ENCODE measurements at regions not wholly inside any gene's neighbourhood (a gene's known extent, or its start where the extent isn't known, plus 50 kb on each side); places are given as distances from the start of the nearest gene placed in this dataset.

GRCh38 chr14:37698840-37699777 lies 103.7 kb downstream of the TTC6 start:
- no peak for TF ChIP-seq CTCF (IDR thresholded peaks at IDR 0.05)
- TF ChIP-seq POLR2A (IDR thresholded peaks at IDR 0.05): no peak

Data from uterus (tissue), 2 donors.